GM19238 (cell line): ENCODE measurements at regions not wholly inside any gene's neighbourhood (a gene's known extent, or its start where the extent isn't known, plus 50 kb on each side); places are given as distances from the start of the nearest gene placed in this dataset.
A peak's percentile ranks its signal among the peaks of the same experiment; 100 is the strongest.
"Not testable (repeated sequence)": the region's sequence is repeated elsewhere in the genome, so short reads cannot be mapped to it uniquely, and the experiment has no call there.

Experiments
- DNase-seq: peaks from one replicate; pipeline ENCODE4 v3.0.0; 2011; ENCODE audit warnings: low spot score; ENCODE audit not compliant: insufficient read length

DNA sequence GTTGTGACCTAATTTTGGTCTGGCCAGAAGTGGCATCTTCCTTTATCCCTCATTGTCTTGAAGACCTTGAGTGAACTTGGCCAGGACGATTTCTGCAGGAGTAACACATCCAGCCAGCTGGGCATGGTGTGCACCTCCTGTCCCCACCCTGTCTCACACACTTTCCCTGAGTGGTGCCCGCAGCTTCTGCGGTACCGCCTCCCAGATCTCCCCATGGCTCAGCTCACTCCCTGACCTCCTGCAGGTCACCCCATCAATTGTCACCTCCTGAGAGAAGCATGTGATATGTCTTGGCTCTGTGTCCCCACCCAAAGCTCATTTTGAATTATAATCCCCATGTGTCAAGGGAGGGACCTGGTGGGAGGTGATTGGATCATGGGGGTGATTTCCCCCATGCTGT, 50.2 kb upstream of the TP53I11 start:
- DNase-seq, result no peak

DNA sequence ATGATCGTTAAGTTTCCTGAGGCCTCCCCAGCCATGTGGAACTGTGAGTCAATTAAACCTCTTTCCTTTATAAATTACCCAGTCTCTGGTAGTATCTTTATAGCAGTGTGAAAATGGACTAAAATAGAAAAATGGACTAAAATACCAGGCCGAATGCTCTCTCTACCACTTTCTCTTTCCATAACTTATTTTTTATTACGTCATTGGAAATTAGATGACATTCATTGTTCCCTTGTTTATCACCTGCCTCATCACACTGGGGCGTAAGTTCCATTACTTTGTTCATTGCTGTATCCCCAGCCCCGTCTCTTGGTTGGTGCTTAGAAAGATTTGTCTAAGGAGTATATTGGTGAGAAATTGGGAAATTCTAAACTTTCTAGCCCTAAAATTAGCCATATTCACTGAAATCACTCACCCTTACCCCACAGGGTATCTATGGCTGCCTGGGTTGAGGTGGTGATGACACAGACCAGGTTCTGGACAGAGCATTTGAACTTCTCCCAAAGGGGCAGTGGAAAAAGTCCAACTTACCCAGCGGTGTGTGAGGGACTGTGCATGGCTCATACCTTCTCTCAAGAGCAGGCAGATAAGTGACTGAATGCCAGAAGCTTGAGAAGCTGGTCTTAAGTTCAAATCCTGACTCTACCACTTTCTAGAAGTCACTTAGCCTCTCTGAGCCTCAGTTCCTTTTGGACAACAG, 50.9 kb upstream of the TP53I11 start:
- no peak for DNase-seq

DNA sequence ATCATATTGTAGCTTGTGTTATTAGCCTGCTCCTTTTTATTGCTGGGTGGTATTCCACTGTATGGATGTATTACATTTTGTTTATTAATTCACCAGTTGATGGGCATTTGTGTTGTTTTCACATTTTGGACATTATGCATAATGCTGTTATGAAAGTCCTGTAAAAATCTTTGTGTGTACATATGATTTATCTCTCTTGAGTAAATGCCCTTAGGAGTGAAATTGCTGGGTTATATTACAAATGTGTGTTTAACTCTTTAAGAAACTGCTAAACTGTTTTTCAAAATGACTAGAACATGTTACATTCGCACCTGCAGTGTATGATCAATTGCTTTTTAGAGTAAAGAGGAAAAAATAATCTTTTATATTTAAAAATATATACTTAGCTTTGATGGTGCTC, 54.4 kb upstream of the TP53I11 start:
- no peak for DNase-seq

DNA sequence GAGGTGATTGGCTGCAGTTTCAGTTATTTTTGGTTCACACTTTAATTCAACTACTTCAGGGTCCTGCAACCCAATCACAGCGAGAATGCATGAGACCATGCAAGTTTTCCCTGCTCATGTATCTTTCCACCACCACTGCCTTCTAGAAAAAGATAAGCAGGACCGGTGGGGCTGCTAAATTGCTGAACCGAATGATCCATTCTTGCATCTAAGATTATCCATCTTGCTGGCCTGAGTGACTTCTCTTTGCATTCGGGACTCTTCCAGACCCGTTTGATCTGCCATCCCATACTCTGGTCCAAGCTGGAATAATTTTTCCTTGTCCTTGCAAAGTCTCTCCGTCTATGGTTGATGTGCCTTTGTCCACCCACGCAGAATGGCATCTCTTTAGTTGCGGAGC, 56.3 kb upstream of the TP53I11 start:
- DNase-seq, result no peak

DNA sequence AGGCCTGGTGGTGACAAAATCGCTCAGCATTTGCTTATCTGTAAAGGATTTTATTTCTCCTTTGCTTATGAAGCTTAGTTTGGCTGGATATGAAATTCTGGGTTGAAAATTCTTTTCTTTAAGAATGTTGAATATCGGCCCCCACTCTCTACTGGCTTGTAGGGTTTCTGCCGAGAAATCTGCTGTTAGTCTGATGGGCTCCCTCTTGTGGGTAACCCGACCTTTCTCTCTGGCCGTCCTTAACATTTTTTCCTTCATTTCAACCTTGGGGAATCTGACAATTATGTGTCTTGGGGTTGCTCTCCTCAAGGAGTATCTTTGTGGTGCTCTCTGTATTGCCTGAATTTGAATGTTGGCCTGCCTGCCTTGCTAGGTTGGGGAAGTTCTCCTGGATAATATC, 65.3 kb upstream of the TP53I11 start:
- not testable (repeated sequence) for DNase-seq

DNA sequence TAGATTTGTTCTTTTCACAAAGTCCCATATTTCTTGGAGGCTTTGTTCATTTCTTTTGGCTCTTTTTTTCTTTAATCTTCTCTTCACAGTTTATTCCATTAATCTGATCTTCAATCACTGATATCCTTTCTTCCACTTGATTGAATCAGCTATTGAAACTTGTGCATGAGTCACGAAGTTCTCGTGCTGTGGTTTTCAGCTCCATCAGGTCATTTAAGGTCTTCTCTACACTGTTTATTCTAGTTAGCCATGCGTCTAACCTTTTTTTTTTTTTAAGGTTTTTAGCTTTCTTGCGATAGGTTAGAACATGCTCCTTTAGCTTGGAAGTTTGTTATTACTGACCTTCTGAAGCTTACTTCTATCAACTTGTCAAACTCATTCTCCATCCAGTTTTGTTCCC, 65.8 kb upstream of the TP53I11 start:
- DNase-seq, result not testable (repeated sequence)

DNA sequence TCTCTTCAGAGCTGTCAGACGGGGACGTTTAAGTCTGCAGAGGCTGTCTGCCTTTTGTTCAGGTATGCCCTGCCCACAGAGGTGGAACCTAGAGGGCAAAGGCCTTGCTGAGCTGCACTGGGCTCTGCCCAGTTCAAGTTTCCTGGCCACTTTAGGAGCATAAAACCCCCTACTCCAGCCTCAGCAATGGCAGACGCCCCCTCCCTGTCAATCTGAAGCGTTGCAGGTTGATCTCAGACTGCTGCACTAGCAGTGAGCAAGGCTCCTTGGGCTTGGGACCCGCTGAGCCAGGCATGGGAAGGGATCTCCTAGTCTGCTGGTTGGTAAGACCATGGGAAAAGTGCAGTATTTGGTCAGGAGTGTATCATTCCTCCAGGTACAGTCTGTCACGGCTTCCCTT, 66.6 kb upstream of the TP53I11 start:
- DNase-seq, result no peak

DNA sequence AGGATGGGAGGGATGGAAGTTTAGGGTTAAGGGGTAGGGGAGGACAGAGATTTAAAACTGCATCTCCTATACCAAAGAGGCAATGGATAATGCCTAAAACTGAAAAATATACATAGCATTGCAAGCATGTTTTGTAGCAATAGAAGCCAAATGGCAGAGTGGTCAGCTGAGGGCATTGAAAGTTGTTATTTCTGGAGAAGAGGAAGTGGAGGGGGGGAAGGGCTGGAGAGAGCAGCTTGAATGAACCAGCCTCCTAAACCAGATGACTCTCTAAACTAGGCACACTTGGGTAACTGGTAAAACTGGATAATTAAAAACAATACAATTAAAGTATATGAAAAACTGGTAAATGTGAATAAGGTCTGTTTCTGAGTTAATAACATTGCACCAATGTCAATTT, 70.3 kb upstream of the TP53I11 start:
- no peak for DNase-seq

DNA sequence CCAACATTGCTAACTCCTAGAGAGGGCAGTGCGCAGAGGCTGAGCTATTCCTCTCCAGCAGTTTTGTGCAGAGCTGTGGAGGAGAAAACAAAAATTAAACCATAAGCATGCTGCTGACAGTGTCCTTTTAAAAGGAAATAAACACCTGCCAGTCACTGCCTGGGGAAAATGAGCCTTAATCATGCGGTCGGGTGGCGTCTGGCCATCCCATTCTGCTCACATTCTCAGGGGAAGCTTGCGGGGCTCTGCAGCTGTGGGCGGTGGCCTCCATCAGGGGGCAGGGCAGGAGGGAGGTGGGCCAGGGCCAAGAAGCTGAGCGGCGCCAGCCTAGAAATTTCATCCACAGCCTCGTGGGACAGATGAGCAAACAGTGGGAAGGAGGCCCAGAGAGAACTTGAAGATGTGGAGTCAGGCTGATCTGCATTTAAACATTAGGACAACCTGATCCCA, 71.0 kb upstream of the TP53I11 start:
- no peak for DNase-seq

DNA sequence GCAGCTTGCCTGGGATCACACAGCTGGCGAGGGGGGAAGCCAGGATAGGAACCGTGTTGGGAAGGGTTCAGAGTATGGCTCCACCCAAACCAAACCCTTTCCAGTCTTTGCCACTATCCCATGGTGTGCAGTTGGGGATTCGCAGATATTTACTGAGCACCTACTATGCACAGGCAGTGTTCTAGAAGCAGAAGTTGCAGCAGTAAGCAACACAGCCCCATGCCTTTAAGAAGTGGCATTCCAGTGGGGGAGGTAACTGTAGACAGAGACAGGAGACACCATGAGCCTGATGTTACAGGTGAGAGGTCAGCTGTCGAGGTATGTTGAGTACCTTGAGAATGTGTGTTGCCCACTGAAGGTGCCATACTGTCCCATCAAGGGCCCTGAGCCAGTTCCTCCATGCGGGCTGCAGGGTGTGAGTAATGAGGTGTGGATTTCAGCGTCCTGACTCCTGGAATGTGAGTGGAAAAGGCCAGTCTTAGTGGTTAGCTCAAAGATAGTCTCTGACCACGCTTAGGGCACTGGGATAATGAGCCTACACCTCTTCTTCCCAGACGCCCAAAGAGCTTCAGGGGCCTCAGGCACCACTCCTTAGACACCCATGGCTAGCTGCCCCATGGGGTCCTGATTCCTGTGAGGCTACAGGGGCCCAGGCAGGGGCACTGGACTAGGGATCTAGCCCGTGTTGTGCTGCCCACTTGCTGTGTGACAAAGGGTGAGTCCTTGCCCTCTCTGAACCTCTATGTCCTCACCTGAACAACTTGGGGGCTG, 71.8 kb upstream of the TP53I11 start:
- DNase-seq, result no peak

DNA sequence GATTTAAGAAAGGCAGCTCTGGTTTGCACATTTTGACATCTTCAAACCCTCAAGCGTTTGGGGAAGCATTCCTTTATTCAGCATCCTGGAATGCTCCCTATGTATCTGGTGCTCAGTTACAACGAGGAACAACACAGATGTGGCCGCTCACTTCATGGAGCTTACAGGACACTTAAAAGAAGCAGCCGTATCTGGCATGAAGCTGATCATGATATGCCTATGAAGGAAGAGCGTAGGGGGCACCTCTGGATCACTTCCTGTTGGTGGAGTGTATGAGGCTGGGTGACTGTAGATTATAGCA, 72.3 kb upstream of the TP53I11 start:
- no peak for DNase-seq

DNA sequence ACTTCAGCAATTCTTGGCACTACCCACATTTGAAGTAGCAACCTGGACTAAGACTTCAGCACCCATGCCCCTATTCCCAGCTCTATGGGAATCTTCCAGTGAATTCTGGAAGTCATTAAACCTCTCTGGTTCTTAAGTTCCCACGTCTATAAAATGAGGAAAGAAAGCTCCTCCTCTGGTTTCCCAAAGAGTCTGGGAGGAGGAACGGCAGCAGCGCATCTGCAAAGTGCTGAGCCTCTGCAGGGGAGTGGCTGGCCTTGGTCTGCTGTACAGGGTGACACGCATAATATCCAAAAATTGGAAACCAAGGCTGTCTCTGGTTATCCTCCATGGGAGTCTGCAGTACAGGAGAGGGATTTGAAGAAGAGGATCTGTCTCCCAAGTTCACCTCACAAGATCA, 73.6 kb upstream of the TP53I11 start:
- no peak for DNase-seq

DNA sequence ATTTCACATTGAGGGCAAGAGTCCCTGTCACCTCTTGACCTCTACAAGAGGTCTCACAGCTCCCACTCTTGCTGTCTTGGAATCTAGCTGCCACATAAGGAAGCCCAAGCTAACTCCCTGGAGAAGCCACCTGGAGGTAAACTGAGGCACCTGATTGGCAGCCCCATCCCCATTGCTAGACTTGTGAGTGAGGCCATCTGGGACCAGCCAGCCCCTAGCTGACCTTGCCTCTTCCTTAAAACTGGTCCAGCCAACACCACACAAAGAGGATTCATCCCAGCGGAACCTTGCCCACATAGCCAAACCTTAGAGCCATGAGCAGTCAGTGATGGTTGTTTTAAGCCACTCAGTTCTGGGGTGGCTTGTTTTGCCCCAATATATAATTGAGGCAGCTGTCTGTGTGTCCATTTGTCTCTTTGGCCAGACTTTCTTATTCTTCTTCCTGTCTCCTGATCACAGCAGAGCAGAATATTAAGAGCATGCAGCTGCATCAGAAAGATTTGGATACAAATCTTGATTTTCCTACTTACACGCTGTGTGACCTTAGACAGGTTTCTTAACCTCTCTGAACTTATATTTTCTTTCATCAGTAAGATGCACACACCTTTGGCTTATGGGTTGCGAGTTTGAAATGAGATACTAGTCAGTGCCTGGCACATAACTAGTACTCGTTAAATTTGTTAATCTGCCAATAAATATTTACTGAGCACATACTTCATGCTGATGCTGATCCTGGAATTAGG, 74.3 kb upstream of the TP53I11 start:
- no peak for DNase-seq

DNA sequence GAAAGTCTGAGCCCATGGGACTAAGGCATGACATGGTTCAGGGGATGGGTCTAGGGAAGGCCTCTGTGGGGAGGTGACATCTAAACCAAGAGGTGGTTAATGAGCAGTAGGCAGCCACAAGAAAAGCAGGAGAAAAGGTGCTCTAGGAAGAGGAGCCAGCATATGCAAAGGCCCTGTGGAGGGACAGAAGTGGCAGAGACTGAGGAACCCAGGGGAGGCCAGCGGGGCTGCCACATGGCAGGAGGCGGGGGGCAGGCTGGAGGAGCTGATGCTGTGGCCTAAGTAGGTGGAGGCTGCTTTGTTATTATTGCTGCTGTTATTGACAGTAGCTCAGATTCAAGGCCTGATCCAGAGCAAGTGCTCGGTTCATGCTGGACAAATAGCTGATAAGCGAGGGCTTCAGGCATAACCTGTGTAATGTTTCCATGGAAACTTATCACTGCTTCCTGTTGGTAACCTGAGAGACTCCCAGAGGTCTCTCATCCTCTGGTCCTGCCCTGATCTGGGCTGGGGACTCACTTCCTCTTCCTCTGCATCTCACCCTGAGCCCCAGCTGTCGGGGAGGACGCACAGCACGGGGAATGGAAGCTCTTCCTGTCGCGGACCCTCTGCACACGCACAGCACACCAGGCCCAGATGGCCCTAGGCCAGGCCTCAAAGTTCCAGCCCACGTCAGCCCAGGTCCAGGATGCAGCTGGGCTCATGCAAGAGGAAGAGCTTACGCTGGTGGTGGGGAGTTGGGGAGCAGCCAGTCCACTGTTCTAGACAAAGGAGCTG, 75.2 kb upstream of the TP53I11 start:
- peak; percentile 25 for DNase-seq

DNA sequence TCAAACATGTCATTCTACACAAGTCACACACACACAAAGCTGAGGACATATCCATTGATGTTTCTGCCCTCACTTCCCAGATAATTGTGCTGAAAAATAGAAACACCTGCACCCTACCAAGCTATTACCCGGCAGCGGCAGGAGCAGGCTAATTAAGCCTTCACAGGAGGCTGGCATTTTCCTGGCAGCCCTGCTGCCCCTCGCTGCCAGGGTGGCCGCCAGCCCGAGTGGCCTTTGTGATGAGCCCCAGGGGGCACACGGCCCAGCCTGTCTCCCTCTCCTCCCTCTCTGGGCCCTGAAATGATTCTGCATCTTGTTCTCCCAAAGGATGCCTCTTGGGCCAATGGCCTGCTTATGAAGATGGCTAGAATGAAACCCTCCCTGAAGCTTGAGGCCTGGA, 76.2 kb upstream of the TP53I11 start:
- no peak for DNase-seq

DNA sequence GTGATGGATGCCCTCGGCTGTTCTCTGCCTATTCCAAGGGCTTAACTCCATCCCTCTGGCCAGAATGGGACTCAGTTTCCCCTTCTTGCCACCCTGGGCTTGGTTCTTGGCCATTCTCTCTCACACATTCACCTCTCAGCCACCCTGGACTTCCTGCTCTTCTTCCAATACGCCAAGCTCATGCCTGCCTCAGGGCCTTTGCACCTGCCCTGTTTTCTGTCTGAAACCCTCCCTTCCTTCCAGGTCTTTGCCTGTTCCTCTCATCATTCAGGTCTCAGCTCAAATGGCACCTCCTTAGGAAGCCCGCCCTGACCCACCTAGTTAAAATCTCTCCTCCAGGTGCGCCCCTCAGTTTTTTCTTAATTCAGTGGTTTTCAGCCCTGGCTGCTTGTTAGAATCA, 76.6 kb upstream of the TP53I11 start:
- DNase-seq, result no peak

DNA sequence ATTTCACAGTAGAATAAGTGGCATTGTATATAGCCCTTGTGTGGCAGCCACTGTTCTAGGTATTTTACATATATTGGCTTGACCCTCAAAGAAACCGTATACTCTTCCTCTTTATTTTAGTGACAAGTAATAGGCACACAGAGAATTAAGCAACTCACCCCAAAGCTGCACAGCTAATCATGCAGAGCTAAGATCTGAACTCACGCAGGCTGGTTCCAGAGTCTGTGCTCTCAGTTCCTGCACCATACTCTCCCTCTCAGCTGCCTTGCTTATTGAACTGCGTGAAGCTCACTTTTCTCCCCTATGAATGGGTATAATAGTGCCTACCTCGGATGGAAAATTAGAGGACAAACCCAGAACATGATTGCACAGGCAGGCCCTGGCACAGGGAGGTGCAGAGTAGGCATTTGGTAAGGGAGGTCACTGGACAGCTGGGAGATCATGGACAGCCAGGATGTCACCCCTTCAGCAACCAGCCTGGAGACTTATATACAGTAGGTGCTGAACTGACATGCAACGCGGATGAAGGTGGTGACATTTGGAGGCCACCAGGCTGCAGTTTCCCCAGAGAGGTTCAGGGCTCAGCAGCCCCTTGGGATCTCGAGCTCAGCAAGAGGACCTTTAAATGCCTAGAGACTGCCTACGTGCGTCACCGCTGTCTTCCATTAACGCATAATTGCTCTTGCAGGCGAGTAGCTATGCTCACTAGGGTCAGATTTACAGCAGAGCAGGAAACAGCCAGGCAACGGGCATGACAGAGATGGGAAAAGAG, 78.4 kb upstream of the TP53I11 start:
- DNase-seq, result no peak

DNA sequence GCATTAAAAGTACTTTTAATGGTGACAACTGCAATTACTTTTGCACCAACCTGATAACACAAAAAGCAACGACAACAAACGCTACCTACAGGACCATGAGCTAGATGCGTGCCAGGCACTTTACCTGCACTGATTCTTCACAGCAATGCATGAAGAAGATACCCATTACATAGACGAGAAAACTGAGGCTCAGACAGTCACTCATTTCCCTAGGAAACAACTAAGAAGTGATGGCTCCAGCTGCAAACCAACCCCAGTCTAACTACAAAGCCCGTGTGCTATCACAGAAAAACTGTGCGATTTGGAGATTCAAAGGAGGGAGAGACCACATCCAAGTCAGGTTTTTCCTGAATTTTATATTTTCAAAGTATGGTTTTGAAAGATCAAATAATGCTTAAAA, 80.1 kb upstream of the TP53I11 start:
- DNase-seq, result no peak

DNA sequence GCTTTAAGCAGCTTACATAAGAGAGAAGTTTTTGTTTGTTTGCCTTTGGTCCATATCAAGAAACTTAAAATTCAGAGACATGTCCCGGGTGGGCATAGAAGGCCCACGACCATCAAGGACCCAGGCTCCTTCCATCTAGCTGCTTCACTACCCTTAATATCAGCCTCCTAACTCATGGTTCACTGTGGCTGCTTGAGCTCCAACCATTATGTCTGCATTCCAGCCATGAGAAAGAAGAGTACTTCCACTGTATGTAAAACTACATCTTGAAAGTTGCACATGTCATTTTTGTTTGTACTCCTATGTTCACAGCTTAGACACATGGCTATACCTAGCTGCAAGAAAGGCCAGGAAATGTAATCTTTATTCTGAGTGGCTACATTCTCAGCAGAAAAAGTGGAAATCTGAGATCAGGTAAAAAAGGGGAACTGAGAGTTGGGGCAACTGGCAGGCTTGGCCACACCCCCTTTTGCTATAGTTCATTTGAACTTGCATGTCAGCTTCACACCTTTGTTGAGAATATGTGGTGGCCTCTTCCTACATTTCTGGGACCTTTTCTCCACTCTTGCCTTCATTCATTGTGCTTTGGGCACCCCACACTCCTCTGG, 81.3 kb upstream of the TP53I11 start:
- DNase-seq, result peak; percentile 49

DNA sequence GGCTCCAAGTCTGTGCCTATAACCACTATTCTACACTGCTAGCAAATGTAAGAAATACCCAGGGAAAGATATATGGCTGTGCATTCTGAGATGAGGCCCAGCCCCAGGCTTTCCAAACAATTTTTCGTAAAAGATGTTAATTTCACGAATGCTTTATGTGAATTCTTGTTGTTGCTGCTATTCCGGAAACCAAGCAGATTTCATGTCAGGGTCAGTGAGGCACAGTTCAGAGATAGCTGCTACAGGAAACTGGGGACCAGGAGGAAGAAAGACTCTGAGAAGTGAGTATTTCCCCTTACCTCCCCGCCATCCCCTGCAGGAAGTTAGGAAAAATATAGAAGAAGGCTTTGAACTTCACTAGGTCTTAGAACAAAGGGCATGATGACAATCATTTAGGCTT, 84.7 kb upstream of the TP53I11 start:
- no peak for DNase-seq

DNA sequence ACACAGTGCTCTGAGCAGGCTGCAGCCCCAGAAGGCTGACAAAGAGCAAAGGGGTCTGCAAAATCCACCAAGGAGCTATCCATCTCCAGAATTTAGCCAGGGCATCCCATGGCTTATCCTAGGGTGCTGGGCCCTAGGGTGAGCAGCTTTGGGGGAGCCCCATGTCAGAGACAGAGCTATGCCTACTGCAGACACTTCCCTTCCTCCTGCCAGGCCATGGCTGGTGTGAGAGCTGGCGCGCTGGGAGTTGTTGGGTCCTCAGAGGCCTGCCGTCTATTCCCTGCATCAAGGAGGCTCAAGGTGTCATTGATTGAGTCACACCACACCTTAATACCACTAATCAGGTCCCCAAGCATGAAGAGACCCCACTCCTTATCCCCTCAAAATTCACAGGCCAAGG, 85.3 kb upstream of the TP53I11 start:
- DNase-seq, result no peak
